Glutamatergic neuron (in vitro differentiated cells): ENCODE measurements at regions not wholly inside any gene's neighbourhood (a gene's known extent, or its start where the extent isn't known, plus 50 kb on each side); places are given as distances from the start of the nearest gene placed in this dataset.

Experiments used
- DNase-seq: peaks from one replicate; pipeline ENCODE4 v3.0.0; 2022
- H3K27ac Mint-ChIP-seq: one replicate; pipeline ENCODE4 v1.8.0; 2020; ENCODE audit warnings: mild to moderate bottlenecking, mixed read lengths, inconsistent platforms; ENCODE audit not compliant: unreplicated experiment
- H3K27me3 Mint-ChIP-seq: one replicate; pipeline ENCODE4 v1.8.0; 2020; ENCODE audit warnings: mild to moderate bottlenecking, moderate library complexity, mixed read lengths, inconsistent platforms; ENCODE audit not compliant: unreplicated experiment
- H3K36me3 Mint-ChIP-seq: one replicate; pipeline ENCODE4 v1.8.0; 2020; ENCODE audit warnings: mild to moderate bottlenecking, mixed read lengths, inconsistent platforms; ENCODE audit not compliant: unreplicated experiment
- H3K4me1 Mint-ChIP-seq: one replicate; pipeline ENCODE4 v1.8.0; 2020; ENCODE audit warnings: mild to moderate bottlenecking, low read depth, mixed read lengths, inconsistent platforms; ENCODE audit not compliant: unreplicated experiment
- H3K4me3 Mint-ChIP-seq: one replicate; pipeline ENCODE4 v1.8.0; 2020; ENCODE audit warnings: mild to moderate bottlenecking, mixed read lengths, inconsistent platforms; ENCODE audit not compliant: unreplicated experiment
- H3K9me3 Mint-ChIP-seq: one replicate; pipeline ENCODE4 v1.8.0; 2020; ENCODE audit warnings: mild to moderate bottlenecking, moderate library complexity, mixed read lengths, inconsistent platforms; ENCODE audit not compliant: unreplicated experiment
- CTCF ChIP-seq: fragments of 200-600 bp; sonication (generic); IDR thresholded peaks from one replicate; pipeline ENCODE4 v1.5.0; 2021; ENCODE audit not compliant: partially characterized antibody, unreplicated experiment

- no peaks in the 10 kb centered on the region for H3K36me3 Mint-ChIP-seq
- no peaks in the 10 kb centered on the region for H3K9me3 Mint-ChIP-seq
- no peak overlapping the region for H3K4me3 Mint-ChIP-seq
- TF ChIP-seq CTCF: no peak
- H3K27ac Mint-ChIP-seq: no peak overlapping the region
- H3K27me3 Mint-ChIP-seq: no peaks in the 10 kb centered on the region
- no peaks in the 10 kb centered on the region for H3K4me1 Mint-ChIP-seq
- no peak for DNase-seq
Observed at GRCh38 chr7:46685051-46685450, 764.0 kb upstream of the IGFBP3 start.

- no peak for DNase-seq
- Mint-ChIP-seq H3K4me3 (no peak overlapping the region), H3K4me1 (no peaks in the 10 kb centered on the region), H3K36me3 (no peaks in the 10 kb centered on the region), H3K27me3 (no peaks in the 10 kb centered on the region), H3K9me3 (no peaks in the 10 kb centered on the region), H3K27ac (no peak overlapping the region)
- TF ChIP-seq CTCF: no peak
Observed at GRCh38 chr7:46682836-46683624, 762.0 kb upstream of the IGFBP3 start.

GRCh38 chr7:46681865-46682503 lies 760.9 kb upstream of the IGFBP3 start:
- Mint-ChIP-seq H3K4me1 (no peaks in the 10 kb centered on the region), H3K27ac (no peak overlapping the region), H3K36me3 (no peaks in the 10 kb centered on the region), H3K27me3 (no peaks in the 10 kb centered on the region), H3K9me3 (no peaks in the 10 kb centered on the region), H3K4me3 (no peak overlapping the region)
- no peak for TF ChIP-seq CTCF
- no peak for DNase-seq

GRCh38 chr7:46680147-46680546 lies 759.1 kb upstream of the IGFBP3 start:
- Mint-ChIP-seq H3K27ac (no peak overlapping the region), H3K9me3 (no peaks in the 10 kb centered on the region), H3K27me3 (no peaks in the 10 kb centered on the region)

More at GRCh38 chr7:46680147-46680546, 759.1 kb upstream of the IGFBP3 start:
- Mint-ChIP-seq H3K36me3 (no peaks in the 10 kb centered on the region), H3K4me3 (no peak overlapping the region), H3K4me1 (no peaks in the 10 kb centered on the region)
- TF ChIP-seq CTCF: no peak
- no peak for DNase-seq
